Fibroblast of skin of right biceps (primary cell): ENCODE measurements at regions not wholly inside any gene's neighbourhood (a gene's known extent, or its start where the extent isn't known, plus 50 kb on each side); places are given as distances from the start of the nearest gene placed in this dataset.

Source experiments
- DNase-seq: peaks from one replicate; pipeline ENCODE4 v3.0.0-alpha.2; 2013

- DNase-seq, result no peak
These were observed 128.8 kb upstream of the GPR26 start for GRCh38 chr10:123537188-123537961.

- no peak for DNase-seq
These were observed 127.5 kb upstream of the GPR26 start for GRCh38 chr10:123538401-123539320.

- no peak for DNase-seq
These were observed 121.2 kb upstream of the GPR26 start for GRCh38 chr10:123544986-123545385.

- no peak for DNase-seq
These were observed 117.4 kb upstream of the GPR26 start for GRCh38 chr10:123548770-123549169.

GRCh38 chr10:123549761-123550454, 116.2 kb upstream of the GPR26 start:
- no peak for DNase-seq

- no peak for DNase-seq
These were observed 115.5 kb upstream of the GPR26 start for GRCh38 chr10:123550675-123551096.

GRCh38 chr10:123551259-123551658, 114.9 kb upstream of the GPR26 start:
- no peak for DNase-seq

GRCh38 chr10:123552760-123553554, 113.2 kb upstream of the GPR26 start:
- no peak for DNase-seq

GRCh38 chr10:123553810-123554430, 112.2 kb upstream of the GPR26 start:
- no peak for DNase-seq

- no peak for DNase-seq
These were observed 111.5 kb upstream of the GPR26 start for GRCh38 chr10:123554656-123555055.

- DNase-seq, result no peak
These were observed 110.5 kb upstream of the GPR26 start for GRCh38 chr10:123555616-123556015.

GRCh38 chr10:123556049-123556448, 110.1 kb upstream of the GPR26 start:
- no peak for DNase-seq

GRCh38 chr10:123556736-123557135, 109.4 kb upstream of the GPR26 start:
- no peak for DNase-seq

- DNase-seq, result no peak
These were observed 108.6 kb upstream of the GPR26 start for GRCh38 chr10:123557366-123558108.

GRCh38 chr10:123558651-123559050, 107.5 kb upstream of the GPR26 start:
- no peak for DNase-seq

GRCh38 chr10:123559066-123559822, 106.9 kb upstream of the GPR26 start:
- peak; percentile 46 for DNase-seq

- no peak for DNase-seq
These were observed 106.4 kb upstream of the GPR26 start for GRCh38 chr10:123559823-123560092.

GRCh38 chr10:123560301-123561140, 105.6 kb upstream of the GPR26 start:
- no peak for DNase-seq

GRCh38 chr10:123561141-123561440, 105.1 kb upstream of the GPR26 start:
- DNase-seq, result no peak

- no peak for DNase-seq
These were observed 103.8 kb upstream of the GPR26 start for GRCh38 chr10:123562387-123562786.
